Breast epithelium (tissue), 4 donors: ENCODE measurements at regions not wholly inside any gene's neighbourhood (a gene's known extent, or its start where the extent isn't known, plus 50 kb on each side); places are given as distances from the start of the nearest gene placed in this dataset.

Experiments
- DNase-seq, 2 donors: peaks; one replicate each; pipeline ENCODE4 v3.0.0-alpha.2; 2019; ENCODE audit warnings: low spot score in 2 of 2
- H3K27ac ChIP-seq, 2 donors: fragments of 200-600 bp; sonication (generic) in 1 of 2; one replicate each; pipeline ENCODE4 v1.5.1; 2016 to 2019; ENCODE audit warnings: mild to moderate bottlenecking in 1 of 2
- H3K27me3 ChIP-seq, 2 donors: fragments of 200-600 bp; sonication (generic) in 1 of 2; one replicate each; pipeline versions ENCODE4 v1.5.1 to v1.6.0; 2017 to 2019; ENCODE audit warnings: control low read depth in 1 of 2, mild to moderate bottlenecking in 1 of 2
- H3K36me3 ChIP-seq: fragments of 200-600 bp; one replicate; pipeline ENCODE4 v1.5.1; 2019
- H3K4me1 ChIP-seq, 2 donors: fragments of 200-600 bp; sonication (generic); one replicate each; pipeline ENCODE4 v1.5.1; 2016 to 2019; ENCODE audit warnings: control low read depth in 1 of 2
- H3K4me3 ChIP-seq, 3 donors: fragments of 200-600 bp; sonication (generic); 1 replicate in 2 of 3; 2 replicates in 1 of 3; pipeline ENCODE4 v1.5.1; 2016 to 2019; ENCODE audit warnings: mild to moderate bottlenecking in 3 of 3, moderate library complexity in 2 of 3
- H3K9me3 ChIP-seq, 2 donors: fragments of 200-600 bp; sonication (generic) in 1 of 2; one replicate each; pipeline ENCODE4 v1.5.1; 2016 to 2019; ENCODE audit warnings: control low read depth in 1 of 2
- CTCF ChIP-seq, 3 donors: fragments of 450-650 bp; IDR thresholded peaks; one replicate each; pipeline ENCODE4 v1.5.1; 2016 to 2017; ENCODE audit warnings: antibody characterized with exemption in 3 of 3, mild to moderate bottlenecking in 3 of 3, moderate library complexity in 3 of 3
- POLR2A ChIP-seq: fragments of 450-650 bp; IDR thresholded peaks from one replicate; pipeline ENCODE4 v1.6.1; 2016; ENCODE audit warnings: antibody characterized with exemption, mild to moderate bottlenecking, moderate library complexity
- POLR2AphosphoS5 ChIP-seq, 3 donors: sonication (generic); formaldehyde crosslinking; IDR thresholded peaks; one replicate each; pipeline ENCODE4 v1.6.1; 2017; ENCODE audit warnings: antibody characterized with exemption in 3 of 3
- intact Hi-C: fragments of 100-400 bp; cut with DNase I; formaldehyde crosslinking; loops from one replicate; pipeline ENCODE4 v1.15.1; 2023; ENCODE audit warnings: low total_unique reads

GRCh38 chr3:168847291-168847883 lies 751.7 kb upstream of the GOLIM4 start:
- no peaks in the 10 kb centered on the region for H3K9me3 ChIP-seq
- peaks cover 0 to 22% of the 10 kb centered on the region in 2 donors for H3K27me3 ChIP-seq
- DNase-seq: no peak
- no peaks in the 10 kb centered on the region for H3K36me3 ChIP-seq
- TF ChIP-seq POLR2A: no peak
- peak in 2 of 3 donors; percentile 36 to 61 for TF ChIP-seq CTCF (IDR thresholded peaks at IDR 0.05)
- TF ChIP-seq POLR2AphosphoS5 (IDR thresholded peaks at IDR 0.05): no peak
- no peak overlapping the region for H3K4me3 ChIP-seq
- no peak overlapping the region for H3K27ac ChIP-seq
- no peaks in the 10 kb centered on the region for H3K4me1 ChIP-seq
- intact Hi-C loops: no loop called here

DNA sequence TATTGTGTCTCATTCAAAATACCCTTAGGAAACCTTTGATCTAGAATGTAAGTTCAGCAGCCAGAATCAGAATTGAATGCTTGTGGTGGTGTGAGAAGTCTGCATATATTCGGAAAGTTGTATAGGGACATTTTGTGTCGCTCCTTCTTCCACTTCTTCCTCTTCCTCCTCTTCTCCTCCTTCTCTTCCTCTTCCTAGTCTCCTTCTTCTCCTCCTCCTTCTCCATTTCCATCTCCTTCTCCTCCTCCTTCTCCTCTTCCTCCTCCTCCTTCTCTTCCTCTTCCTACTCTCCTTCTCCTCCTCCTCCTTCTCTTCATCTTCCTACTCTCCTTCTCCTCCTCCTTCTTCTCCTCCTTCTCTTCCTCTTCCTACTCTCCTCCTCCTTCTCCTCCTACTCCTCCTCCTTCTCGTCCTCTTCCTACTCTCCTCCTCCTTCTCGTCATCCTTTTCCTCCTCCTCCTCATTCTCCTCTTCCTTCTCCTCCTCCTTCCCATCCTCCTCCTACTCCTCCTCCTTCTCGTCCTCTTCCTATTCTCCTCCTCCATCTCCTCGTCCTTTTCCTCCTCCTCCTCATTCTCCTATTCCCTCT lies 749.3 kb upstream of the GOLIM4 start:
- DNase-seq: no peak
- peaks cover 0 to 22% of the 10 kb centered on the region in 2 donors for H3K27me3 ChIP-seq
- TF ChIP-seq POLR2A (no peak), CTCF (IDR thresholded peaks at IDR 0.05) (no peak), POLR2AphosphoS5 (IDR thresholded peaks at IDR 0.05) (no peak)
- H3K36me3 ChIP-seq: no peaks in the 10 kb centered on the region
- intact Hi-C loops: no loop called here
- H3K9me3 ChIP-seq: no peaks in the 10 kb centered on the region
- H3K4me3 ChIP-seq: no peak overlapping the region
- H3K27ac ChIP-seq: no peak overlapping the region
- H3K4me1 ChIP-seq: no peaks in the 10 kb centered on the region

DNA sequence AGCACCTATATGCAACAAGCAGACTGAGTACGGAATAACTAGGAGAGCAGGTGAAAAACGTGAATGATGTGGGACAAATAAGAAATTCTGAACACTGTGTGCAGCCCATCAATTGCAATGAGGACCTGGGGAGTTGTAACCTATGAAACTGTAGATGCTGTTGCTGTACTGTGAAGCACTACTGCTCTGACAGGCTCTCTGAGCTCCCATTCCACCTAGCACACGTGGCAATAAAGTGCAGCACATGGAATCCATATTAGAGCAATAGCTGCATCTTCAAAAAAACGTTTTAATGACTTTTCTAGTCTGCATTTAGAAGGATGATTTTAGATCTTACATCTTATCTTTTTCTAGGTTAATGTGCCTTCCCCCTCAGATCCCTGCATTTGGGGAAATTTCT lies 748.7 kb upstream of the GOLIM4 start:
- TF ChIP-seq POLR2AphosphoS5 (IDR thresholded peaks at IDR 0.05) (no peak), CTCF (IDR thresholded peaks at IDR 0.05) (no peak), POLR2A (no peak)
- Histone ChIP-seq H3K36me3 (no peaks in the 10 kb centered on the region), H3K9me3 (no peaks in the 10 kb centered on the region), H3K4me1 (no peaks in the 10 kb centered on the region), H3K27me3 (peaks cover 0 to 22% of the 10 kb centered on the region in 2 donors), H3K27ac (no peak overlapping the region), H3K4me3 (no peak overlapping the region)
- DNase-seq: no peak
- intact Hi-C loops: no loop called here

GRCh38 chr3:168843481-168843880 lies 747.8 kb upstream of the GOLIM4 start:
- TF ChIP-seq POLR2A: no peak
- no peak for TF ChIP-seq POLR2AphosphoS5 (IDR thresholded peaks at IDR 0.05)
- no peak for TF ChIP-seq CTCF (IDR thresholded peaks at IDR 0.05)
- DNase-seq: no peak
- Histone ChIP-seq H3K4me3 (no peak overlapping the region), H3K9me3 (no peaks in the 10 kb centered on the region), H3K27me3 (peaks cover 0 to 22% of the 10 kb centered on the region in 2 donors), H3K4me1 (no peaks in the 10 kb centered on the region), H3K27ac (no peak overlapping the region), H3K36me3 (no peaks in the 10 kb centered on the region)
- intact Hi-C loops: no loop called here

GRCh38 chr3:168839653-168840052 lies 743.9 kb upstream of the GOLIM4 start:
- Histone ChIP-seq H3K36me3 (no peaks in the 10 kb centered on the region), H3K9me3 (no peaks in the 10 kb centered on the region), H3K4me3 (no peak overlapping the region), H3K27ac (no peak overlapping the region), H3K4me1 (no peaks in the 10 kb centered on the region), H3K27me3 (peaks cover 0 to under 1% of the 10 kb centered on the region in 2 donors)
- intact Hi-C loops: no loop called here
- no peak for DNase-seq
- no peak for TF ChIP-seq POLR2A
- no peak for TF ChIP-seq POLR2AphosphoS5 (IDR thresholded peaks at IDR 0.05)
- TF ChIP-seq CTCF (IDR thresholded peaks at IDR 0.05): no peak
